CD4-positive, alpha-beta T cell (primary cell): ENCODE measurements at regions not wholly inside any gene's neighbourhood (a gene's known extent, or its start where the extent isn't known, plus 50 kb on each side); places are given as distances from the start of the nearest gene placed in this dataset.

Experiments
- ATAC-seq: fragments of 200-7000 bp; cut with Tn5 transposase; one replicate; pipeline ENCODE4 v1.10.0; 2022; ENCODE audit warnings: mild to moderate bottlenecking; ENCODE audit not compliant: poor library complexity
- CTCF ChIA-PET: fragments of 350-600 bp; sonication (Branson Sonifier 250); formaldehyde crosslinking; loops from one replicate; lab custom pipeline; 2021; ENCODE audit warnings: antibody characterized with exemption, inconsistent platforms; lab: Charles Lee
- POLR2A ChIA-PET: fragments of 350-600 bp; sonication (Branson Sonifier 250); formaldehyde crosslinking; loops from one replicate; lab custom pipeline; 2021; ENCODE audit warnings: antibody characterized with exemption, inconsistent platforms; lab: Charles Lee
- DNase-seq, 14 experiments: peaks; one replicate each; pipeline ENCODE4 v3.0.0-alpha.2; 2013 to 2020; ENCODE audit warnings: mixed read lengths in 2 of 14
- H3K27ac ChIP-seq, 2 donors: one replicate each; pipeline versions ENCODE4 v1.5.1 to v1.7.0; 2013; ENCODE audit warnings: low read length in 2 of 2, low read depth in 1 of 2, mild to moderate bottlenecking in 1 of 2
- H3K27me3 ChIP-seq, 2 experiments: 1 replicate in 1 of 2; 2 replicates in 1 of 2; pipeline versions ENCODE4 v1.6.1 to v1.7.0; 2013; ENCODE audit warnings: low read length in 2 of 2, control low read depth in 1 of 2, mild to moderate bottlenecking in 1 of 2, moderate library complexity in 1 of 2; ENCODE audit not compliant: insufficient read depth in 2 of 2, control insufficient read depth in 1 of 2
- H3K36me3 ChIP-seq: one replicate; pipeline ENCODE4 v1.6.1; 2013; ENCODE audit warnings: low read length, control low read depth; ENCODE audit not compliant: insufficient read depth
- H3K4me1 ChIP-seq: one replicate; pipeline ENCODE4 v1.6.1; 2013; ENCODE audit warnings: low read length, control low read depth; ENCODE audit not compliant: insufficient read depth
- H3K4me3 ChIP-seq: one replicate; pipeline ENCODE4 v1.5.1; 2013; ENCODE audit warnings: mild to moderate bottlenecking, low read length, moderate library complexity
- H3K9me3 ChIP-seq, 2 experiments: 1 replicate in 1 of 2; 2 replicates in 1 of 2; pipeline versions ENCODE4 v1.6.1 to v1.7.0; 2013; ENCODE audit warnings: low read length in 2 of 2, mild to moderate bottlenecking in 2 of 2, control low read depth in 1 of 2, moderate library complexity in 1 of 2; ENCODE audit not compliant: control insufficient read depth in 1 of 2, insufficient read depth in 1 of 2
- H3K27ac Mint-ChIP-seq: one replicate; pipeline ENCODE4 v1.8.0; 2020; ENCODE audit warnings: mixed read lengths
- H3K27me3 Mint-ChIP-seq: one replicate; pipeline ENCODE4 v1.8.0; 2021; ENCODE audit warnings: mixed read lengths
- H3K36me3 Mint-ChIP-seq: one replicate; pipeline ENCODE4 v1.8.0; 2021; ENCODE audit warnings: low read depth, mixed read lengths
- H3K4me1 Mint-ChIP-seq: one replicate; pipeline ENCODE4 v1.8.0; 2021; ENCODE audit warnings: low read depth, mixed read lengths
- H3K4me3 Mint-ChIP-seq: one replicate; pipeline ENCODE4 v1.8.0; 2020; ENCODE audit warnings: mild to moderate bottlenecking, mixed read lengths
- H3K9me3 Mint-ChIP-seq: one replicate; pipeline ENCODE4 v1.8.0; 2020; ENCODE audit warnings: mixed read lengths
- intact Hi-C, 2 experiments: fragments of 100-400 bp; cut with DNase I in 1 of 2; cut with micrococcal nuclease in 1 of 2; formaldehyde crosslinking; loops; one replicate each; pipeline versions ENCODE4 v1.15.1 to v1.9.0; 2023 to 2025; cut with DNase I, micrococcal nuclease
- TF ChIP-seq, protein P1 (sequence below): fragments of 200-600 bp; IDR thresholded peaks from one replicate; pipeline ENCODE4 v1.8.0; 2022; ENCODE audit warnings: antibody characterized with exemption, mild to moderate bottlenecking

DNA sequence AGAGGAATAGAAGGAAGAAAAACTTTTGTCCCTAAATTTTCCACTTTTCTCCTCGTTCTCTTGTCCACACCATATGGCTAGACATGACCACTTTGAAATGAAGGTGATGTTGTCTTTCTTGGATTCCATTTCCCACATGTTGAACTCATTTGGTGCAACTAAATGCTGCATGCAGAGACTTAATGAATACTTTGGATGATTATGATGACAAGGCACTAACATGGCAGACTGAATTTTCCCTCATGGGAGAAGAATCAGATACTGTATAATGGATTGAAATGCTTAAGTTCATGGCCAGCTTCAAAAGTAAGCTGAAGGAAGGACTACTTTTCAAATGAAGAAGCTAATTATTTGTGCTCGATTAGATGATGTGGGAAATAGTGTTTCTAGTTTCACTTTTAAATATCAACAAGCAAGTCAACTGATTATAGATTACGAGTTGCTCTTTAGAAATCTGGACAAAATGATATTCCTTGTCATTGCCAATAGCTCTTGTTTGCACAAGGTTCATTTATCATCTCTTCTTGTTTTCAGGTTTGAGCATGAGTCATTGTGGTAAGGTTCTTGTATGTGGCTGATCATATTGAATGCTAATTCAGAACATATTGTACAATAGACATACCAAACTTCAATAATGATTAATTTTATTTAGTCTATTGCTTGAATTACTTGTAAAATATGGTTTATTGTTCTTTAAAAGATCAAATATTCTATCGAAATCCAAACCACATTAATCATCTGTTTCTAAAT, 501.3 kb upstream of the FTMT start:
- DNase-seq (no peak), ATAC-seq (no peak)
- Histone ChIP-seq H3K27me3 (no peaks in the 10 kb centered on the region), H3K27ac (no peak overlapping the region), H3K9me3 (no peaks in the 10 kb centered on the region), H3K4me3 (no peak overlapping the region), H3K36me3 (no peaks in the 10 kb centered on the region), H3K4me1 (no peaks in the 10 kb centered on the region)
- peaks cover 5% of the 10 kb centered on the region for H3K9me3 Mint-ChIP-seq
- no peaks in the 10 kb centered on the region for H3K4me1 Mint-ChIP-seq
- H3K4me3 Mint-ChIP-seq, result no peak overlapping the region
- TF ChIP-seq, protein P1, sequence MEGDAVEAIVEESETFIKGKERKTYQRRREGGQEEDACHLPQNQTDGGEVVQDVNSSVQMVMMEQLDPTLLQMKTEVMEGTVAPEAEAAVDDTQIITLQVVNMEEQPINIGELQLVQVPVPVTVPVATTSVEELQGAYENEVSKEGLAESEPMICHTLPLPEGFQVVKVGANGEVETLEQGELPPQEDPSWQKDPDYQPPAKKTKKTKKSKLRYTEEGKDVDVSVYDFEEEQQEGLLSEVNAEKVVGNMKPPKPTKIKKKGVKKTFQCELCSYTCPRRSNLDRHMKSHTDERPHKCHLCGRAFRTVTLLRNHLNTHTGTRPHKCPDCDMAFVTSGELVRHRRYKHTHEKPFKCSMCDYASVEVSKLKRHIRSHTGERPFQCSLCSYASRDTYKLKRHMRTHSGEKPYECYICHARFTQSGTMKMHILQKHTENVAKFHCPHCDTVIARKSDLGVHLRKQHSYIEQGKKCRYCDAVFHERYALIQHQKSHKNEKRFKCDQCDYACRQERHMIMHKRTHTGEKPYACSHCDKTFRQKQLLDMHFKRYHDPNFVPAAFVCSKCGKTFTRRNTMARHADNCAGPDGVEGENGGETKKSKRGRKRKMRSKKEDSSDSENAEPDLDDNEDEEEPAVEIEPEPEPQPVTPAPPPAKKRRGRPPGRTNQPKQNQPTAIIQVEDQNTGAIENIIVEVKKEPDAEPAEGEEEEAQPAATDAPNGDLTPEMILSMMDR, result no peak
- no peaks in the 10 kb centered on the region for H3K36me3 Mint-ChIP-seq
- CTCF ChIA-PET, result no interaction called here
- intact Hi-C loops, result no loop called here
- H3K27me3 Mint-ChIP-seq, result no peaks in the 10 kb centered on the region
- POLR2A ChIA-PET, result no interaction called here
- H3K27ac Mint-ChIP-seq, result no peak overlapping the region

- DNase-seq (no peak), ATAC-seq (no peak)
- Histone ChIP-seq H3K4me3 (no peak overlapping the region), H3K4me1 (no peaks in the 10 kb centered on the region), H3K36me3 (no peaks in the 10 kb centered on the region), H3K27me3 (no peaks in the 10 kb centered on the region), H3K9me3 (no peaks in the 10 kb centered on the region), H3K27ac (no peak overlapping the region)
- POLR2A ChIA-PET, result no interaction called here
- no peaks in the 10 kb centered on the region for H3K36me3 Mint-ChIP-seq
- TF ChIP-seq, protein P1, result no peak
- CTCF ChIA-PET, result no interaction called here
- intact Hi-C loops, result no loop called here
- no peaks in the 10 kb centered on the region for H3K4me1 Mint-ChIP-seq
- H3K4me3 Mint-ChIP-seq, result no peak overlapping the region
- H3K27me3 Mint-ChIP-seq, result no peaks in the 10 kb centered on the region
- no peak overlapping the region for H3K27ac Mint-ChIP-seq
- peaks cover 4% of the 10 kb centered on the region for H3K9me3 Mint-ChIP-seq
Measured at GRCh38 chr5:121366515-121366914, 485.2 kb upstream of the FTMT start.

- intact Hi-C loops, result no loop called here
- Histone ChIP-seq H3K36me3 (no peaks in the 10 kb centered on the region), H3K9me3 (peaks cover 0 to 5% of the 10 kb centered on the region in 2 experiments), H3K27ac (no peak overlapping the region), H3K4me3 (no peak overlapping the region), H3K4me1 (no peaks in the 10 kb centered on the region), H3K27me3 (no peaks in the 10 kb centered on the region)
- DNase-seq (no peak), ATAC-seq (no peak)
- Mint-ChIP-seq H3K27ac (no peak overlapping the region), H3K4me3 (no peak overlapping the region), H3K27me3 (no peaks in the 10 kb centered on the region), H3K36me3 (no peaks in the 10 kb centered on the region), H3K9me3 (peaks cover 10% of the 10 kb centered on the region), H3K4me1 (no peaks in the 10 kb centered on the region)
- TF ChIP-seq, protein P1, result no peak
- ChIA-PET POLR2A (no interaction called here), CTCF (no interaction called here)
Measured at GRCh38 chr5:121373371-121373770, 478.3 kb upstream of the FTMT start.
